COLO668 (cell line): ENCODE measurements at regions not wholly inside any gene's neighbourhood (a gene's known extent, or its start where the extent isn't known, plus 50 kb on each side); places are given as distances from the start of the nearest gene placed in this dataset.
A peak's percentile ranks its signal among the peaks of the same experiment; 100 is the strongest.

ENCODE experiments used
- DNase-seq: peaks from one replicate; lab custom pipeline; 2025; ENCODE audit not compliant: unreplicated experiment; lab: John Stamatoyannopoulos, UW

DNA sequence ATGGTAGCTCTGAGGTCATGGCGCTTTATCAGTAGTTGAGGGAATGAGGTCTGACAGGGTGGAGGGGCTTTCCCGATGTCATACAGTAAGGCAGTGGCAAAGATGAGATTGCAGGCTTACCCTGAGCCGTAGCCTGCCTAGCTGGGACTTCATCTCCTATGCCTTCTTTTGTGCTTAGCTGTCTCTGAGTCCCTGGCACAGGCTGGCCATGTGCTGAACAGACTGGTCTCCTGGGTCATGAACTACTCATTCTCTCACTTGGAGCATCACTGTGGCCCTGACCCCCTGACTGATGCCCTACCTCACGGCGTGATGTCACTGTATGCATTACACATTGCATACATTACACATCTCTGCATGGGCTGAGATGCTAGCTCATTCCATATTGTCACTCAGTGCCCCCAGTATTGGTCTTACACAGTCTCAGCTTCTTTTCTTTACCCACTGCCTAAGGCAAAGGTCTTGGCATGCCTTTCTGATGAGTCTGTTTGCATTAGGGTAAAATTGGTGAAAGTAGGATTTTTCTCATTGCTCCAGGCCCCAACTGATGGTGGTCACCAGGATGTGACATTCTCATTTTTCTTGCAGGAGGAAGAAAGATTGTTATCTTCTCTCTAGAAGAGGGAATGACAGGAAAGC is 389.4 kb upstream of the CADM1 start:
- no peak for DNase-seq

DNA sequence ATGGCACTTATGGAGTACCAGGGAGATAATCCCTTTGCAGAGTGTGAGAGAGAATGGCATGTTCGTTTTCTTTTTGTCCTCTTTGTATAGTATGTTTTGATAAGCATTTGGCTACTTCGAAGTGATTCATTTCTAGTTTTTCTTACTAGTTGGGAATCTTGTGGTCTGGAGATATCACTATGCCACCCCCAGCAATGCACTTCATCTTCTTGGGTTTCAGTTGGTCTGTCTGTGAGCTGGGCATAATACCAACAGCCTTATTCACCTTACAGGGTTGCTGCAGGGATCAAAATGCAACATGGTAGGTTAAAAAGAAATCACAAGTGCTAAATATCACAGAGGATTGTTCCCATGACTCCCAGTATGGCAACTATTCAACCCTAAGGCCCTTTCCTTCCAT is 387.8 kb upstream of the CADM1 start:
- DNase-seq = no peak

DNA sequence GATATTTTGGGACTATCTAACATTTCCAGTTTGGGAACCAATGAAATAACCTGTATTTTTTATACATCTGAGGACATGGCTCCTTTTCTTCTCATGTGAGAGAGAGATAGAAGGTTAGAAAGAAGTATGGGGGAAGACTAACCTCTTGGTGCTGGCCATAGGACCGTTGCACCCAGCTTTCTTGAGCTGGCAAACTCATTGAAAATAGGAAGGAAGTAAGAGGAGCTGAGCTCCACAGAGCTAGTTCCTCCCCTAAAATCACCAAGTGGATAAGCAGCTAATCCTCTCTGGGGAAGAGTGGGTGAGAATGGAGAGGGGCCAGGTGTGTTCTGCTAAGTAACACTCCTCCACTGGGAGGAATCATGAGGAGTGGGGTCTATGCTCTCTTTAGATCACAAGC is 387.4 kb upstream of the CADM1 start:
- no peak for DNase-seq

DNA sequence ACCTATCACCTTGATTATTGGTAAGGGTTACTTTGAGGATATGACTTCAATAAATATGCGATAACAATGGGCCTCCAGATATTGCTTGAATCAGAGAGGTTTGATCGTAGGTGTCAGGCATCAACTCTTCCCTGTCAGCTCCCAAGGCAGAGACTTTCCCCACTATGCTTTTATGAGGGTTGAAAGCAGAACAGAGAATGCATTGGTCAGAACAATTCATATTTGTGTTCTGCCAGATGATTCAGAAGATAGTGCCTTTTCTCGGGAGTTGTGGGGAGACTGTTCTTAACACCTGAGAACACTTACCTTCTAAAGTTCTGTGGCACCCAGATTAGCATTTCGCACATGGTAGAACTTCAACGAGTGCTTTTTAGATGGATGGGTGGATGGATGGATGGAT is 386.3 kb upstream of the CADM1 start:
- DNase-seq = no peak

DNA sequence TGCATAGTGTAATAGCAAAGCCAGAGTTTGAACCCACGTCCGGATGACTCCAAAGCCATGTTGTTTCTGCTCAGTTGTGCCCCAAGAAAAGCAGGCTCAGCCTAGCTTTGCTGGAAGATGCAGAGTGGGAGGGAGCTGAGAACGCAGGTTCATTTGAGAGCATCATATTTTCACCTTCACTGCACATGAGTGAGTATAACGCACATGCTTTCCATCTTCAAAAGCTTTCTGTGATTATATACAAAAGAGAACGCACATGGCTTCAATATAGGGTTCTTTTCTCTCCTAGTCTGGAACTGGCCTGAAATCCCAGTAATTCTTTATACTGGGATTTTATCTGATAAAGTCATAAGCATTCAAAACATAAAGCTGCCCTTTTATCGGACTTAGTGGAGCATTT is 385.5 kb upstream of the CADM1 start:
- DNase-seq = no peak

DNA sequence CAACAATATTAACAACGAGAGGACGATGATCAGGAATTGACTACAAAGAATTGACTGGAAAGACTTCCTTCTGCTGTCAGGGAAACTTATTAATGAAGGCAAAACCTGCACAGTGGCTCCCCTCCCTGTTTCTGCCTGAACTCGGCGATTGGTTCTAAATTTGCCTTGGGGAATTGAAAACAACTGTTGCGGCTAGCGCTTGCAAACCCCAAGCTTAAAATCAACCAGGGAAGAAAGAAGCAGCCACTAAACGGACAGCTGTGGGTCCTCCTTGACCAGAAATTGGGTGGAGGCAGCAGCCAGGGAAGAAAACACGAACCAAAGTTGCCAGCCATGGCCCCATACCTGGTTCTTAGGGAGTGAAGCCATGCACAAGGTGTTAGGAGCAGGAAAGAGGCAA is 383.5 kb upstream of the CADM1 start:
- DNase-seq = no peak

DNA sequence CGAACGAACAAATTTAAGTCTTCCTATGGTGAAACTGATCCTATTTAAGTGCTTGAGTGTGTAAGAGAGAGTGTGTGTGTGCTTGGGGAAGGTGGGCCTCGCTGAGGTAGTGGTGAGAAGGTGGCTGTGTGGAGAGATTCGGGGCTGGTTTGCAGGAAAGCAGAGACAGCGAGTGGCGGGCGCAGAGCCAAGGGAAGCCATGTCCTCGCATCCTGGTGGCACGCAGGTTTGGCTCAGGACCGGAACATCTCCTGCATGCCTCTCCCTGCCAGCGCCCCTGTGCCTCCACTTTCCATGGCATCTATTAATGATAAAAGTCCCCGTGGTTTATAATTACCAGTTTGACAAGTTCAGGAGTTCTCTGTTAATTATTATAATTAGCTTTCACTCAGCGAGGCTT is 383.1 kb upstream of the CADM1 start:
- DNase-seq = no peak

DNA sequence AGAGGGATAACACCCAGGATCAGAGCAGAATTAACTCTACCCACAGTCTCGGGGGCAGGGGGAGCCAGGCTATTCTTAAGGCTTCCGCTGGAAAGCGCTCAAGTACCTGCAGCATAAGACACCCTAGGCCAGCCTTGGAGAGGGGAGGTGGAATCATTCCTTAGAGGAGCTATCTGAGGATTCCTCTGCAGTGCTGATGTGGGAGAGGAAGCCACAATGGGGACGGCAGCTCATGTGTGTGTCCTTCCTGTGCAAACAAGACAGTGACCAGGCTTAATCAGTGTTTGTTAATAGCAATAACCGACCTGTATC is 382.2 kb upstream of the CADM1 start:
- no peak for DNase-seq

DNA sequence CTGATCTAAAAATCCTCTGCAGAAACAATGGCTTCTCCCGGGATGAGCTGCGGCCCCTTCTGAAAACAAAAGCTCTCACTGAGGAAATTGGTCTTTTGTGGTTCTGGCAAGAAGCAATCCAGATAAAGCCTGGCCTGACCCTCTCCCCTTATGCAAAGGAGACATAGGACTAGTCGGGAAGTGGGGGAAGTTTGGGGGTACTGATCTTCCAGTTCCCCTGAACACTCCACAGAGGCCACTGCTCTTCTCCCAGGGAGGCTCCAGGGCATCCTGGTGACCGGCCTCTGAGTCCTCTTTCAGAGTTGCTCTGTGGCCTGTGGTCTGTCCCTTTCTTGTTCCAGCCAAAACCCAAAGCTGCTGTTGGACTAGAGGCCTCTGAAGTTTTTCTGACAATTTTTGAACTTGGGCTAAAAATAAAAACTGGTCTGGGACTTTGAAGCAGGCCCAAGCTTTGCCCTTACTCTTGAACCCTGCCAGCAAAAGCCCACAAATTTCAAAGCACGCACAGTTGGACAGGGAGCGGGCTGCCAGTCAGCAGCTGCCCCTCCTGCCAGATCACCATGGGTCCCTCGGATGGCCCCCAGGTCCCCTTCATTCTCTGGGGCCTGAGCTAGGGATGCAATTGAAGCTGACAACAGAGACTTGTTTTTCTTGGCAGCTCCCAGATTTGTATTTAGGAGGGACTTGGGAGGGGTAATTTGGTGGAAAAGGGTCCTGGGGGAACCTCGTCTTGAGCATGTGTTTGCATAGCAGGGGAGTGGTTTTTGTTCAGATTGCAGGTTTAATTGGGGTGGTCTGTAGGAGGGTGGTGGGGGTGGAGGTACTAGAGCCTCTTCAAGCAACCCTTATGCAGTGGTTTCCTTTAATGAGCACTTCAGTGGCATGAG is 381.6 kb upstream of the CADM1 start:
- DNase-seq = no peak

DNA sequence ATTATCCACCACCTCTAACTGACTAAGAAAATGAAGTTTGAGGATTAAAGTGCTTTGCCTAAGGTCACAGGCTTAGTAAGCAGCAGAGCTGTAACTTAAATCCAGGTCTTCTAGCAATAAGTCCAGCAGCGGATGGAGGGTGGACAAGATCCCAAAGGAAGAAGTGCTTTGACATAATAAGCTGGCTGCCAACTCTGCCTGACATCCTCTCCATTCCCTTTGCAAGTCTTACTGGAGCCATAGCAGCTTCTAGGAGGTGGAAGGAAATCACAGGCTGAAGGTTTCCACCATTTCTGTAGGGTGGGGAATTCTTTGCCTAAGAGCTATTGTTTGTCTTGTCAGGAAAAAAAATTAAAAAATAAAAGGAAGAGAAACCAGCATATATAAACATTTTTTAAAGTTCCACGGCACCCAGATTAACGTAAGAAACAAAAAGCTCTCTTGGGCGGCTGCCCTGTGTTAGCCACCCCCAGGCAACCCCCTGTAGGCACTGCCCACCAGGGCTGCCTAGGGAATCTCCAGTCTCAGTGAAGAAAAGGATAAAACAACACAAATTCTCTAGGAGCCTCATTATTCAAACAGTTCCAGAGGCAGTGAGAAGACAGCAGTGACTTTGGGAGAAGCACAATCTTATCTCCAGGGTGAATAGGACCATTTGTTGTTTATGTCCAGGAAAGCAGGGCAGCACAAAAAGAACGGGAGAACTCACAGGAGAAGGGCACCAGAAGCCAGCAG is 380.8 kb upstream of the CADM1 start:
- no peak for DNase-seq

DNA sequence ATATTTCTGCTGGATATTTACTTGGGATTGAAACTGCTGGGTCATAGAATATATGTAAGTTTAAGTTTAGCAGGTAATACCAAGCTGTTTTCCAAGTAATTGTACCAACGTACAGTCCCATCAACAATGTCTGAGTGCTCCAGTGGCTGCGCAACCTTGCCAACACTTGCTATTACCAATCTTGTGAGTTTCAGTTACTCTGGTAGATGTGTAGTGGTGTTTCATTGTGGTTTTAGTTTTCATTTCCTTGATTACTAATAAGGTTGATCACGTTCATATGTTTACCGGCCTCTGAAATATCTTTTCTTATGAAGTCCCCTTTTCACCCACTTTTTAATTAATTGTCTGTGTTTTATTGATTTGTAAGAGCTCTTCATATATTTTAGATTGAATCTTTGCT is 370.6 kb upstream of the CADM1 start:
- no peak for DNase-seq

DNA sequence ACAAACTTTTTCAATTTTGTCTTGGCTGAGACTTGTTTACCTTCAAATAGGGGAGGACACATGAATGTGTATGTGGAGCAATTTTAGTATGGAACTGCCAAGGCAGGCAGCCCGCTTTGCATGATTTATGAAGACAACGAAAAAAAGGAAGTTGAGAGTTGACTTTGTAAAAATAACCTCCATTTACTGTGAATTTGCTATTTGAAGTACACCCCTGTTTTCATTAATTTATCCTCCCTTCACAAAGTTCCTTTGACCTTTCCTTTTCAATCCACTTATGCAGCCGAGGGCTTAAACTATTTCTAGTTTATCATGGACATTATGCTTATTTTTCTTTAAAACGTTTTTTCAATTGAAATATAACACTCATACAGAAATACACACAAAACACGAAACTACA is 369.6 kb upstream of the CADM1 start:
- no peak for DNase-seq

DNA sequence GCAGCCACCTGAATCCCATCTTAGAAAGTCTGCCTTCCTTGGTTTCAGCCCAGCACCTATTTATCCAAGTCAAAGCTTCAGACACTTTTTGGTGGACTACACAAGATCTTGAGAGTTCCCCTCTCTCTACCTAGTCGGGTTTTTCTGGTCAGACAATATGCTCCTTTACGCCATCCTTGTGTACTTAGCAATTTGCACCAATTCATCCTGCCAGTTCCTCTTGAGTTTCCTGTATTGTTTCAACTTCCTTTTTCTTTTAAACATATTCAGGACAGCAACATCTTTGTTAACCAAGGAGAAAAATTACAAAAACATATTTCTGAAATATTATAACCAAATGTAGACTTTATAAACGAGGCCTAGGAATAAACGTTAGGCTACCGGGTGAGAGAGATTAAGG is 368.2 kb upstream of the CADM1 start:
- no peak for DNase-seq

DNA sequence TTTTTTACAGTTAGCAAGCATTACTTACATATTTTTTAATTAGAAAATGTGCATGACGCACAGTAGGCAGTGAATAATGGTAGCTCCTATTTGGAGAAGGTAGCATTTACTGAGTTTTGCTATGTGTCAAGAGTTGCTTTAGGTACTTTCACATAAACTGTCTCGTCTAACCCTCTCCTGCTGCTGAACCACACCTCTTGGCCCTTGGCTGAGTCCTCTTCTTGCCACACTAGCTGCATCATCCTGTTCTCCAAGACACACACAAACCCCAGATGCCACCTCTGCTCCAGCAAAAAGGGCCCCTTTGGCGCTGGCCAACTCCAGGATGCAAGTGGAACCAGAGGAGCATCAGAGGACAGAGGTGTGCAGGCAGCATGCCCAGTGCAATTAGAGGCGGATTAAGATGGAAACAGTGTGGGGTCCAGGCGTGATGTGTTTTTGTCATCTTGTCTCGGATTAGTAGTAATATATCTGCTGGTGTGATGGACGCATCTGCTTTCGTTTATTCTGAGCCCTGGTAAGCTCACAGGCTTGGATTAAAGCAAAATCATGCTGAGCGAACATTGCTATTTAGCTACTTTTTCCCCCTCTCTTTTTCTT is 367.0 kb upstream of the CADM1 start:
- no peak for DNase-seq

DNA sequence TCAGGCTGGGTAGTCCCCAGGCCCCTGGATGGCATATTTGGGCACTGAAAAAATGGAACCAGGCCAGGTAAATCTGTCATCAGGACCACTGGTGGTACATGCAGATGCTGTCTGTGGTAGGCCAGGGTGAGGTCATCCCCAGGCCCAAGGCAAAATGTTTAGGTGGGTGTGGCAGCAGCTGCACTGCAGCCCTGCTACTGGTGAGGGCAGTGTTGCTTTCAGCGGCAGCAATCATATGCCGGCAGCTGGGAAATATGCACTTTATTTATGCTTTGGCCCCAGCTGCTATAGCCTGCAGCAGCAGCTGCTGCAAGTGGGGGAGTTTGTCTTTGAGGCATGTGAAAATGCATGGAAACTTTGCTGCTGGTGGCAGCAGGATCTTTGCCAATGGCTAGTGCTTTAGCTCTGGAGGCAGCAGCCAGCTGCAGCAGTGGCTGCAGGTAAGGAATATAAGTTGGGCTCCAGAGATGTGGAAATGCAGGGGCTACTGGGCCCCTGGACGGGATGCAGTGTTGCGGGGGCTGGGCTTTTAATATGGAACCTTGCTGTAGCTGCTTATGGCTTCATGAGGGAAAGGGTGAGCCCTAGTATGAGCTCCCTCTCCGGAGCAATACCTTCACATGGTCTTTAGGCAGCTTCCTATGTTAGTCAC is 365.7 kb upstream of the CADM1 start:
- peak; percentile 72 for DNase-seq

DNA sequence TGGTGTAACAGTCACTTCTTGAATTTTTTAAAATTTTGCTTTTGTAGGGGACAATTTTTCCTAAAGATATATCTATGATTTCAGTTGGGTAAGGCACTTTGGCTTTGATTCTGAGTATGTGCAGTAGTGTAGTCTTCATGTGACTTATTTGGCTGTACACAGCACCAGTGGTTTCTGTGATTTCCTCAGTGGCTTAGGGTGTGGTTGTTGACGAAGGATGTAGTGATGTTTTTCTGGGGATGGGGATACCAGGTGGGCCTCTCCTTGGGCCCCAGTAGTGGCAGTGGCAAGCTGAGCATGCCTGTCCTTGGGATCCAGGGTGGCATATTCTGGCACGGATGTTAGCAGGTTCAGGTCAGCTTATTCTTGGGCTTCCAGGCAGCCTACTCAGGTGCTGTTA is 364.9 kb upstream of the CADM1 start:
- no peak for DNase-seq

DNA sequence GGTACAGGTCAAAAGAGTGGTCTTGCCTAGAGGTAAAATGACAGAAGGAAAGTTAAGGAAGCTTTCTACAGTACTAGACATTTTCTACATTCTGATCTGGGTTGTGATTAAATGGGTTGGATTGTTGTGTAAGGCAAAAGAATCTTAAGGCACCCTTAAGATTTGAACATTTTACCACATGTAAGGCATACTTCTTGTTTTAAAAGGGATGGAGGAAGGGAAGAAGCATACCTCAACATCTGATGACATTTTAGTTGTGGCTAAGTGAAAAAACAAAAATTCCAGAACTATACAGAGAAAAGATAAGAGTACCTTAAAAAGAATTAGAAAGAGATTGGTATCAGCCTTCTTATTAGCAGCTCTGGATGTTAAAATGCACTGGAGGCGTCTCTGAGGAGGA is 356.0 kb upstream of the CADM1 start:
- DNase-seq = no peak

DNA sequence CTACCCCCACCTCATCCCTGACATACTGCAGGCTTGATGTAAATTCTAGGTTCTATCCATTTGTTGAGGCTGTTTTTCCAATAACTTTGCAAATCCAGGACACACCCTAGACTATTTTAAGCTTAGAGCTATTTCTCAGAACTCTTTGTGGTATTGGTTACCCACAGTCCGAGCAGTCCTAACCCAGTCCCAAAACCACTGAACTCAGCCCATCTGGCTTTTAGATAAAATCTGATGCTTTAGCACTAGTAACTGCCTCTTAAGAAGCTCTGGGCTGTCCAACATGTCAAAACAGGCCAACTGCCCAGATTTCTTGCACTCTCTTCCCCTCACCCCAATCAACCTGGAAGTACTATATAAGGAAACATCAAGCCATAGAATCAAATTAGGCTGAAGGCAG is 344.4 kb upstream of the CADM1 start:
- DNase-seq = no peak

DNA sequence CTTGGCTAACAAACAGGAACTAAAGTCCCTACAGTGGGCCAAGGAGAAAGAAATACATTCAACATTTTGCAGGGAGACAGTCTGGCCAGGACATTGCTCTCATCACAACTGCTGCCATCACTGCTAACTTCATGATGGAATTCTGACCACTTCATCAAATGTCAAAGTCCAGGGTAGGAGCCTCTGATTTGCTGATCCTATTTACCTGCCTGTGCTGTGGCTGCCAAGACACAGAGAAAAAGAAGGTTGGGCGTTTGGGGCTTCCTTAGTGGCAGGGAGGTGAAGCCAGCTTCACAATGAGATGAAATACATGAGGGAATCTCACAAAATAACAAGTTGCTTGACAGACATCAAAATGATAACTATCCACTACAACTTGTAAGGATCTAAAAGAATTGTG is 343.9 kb upstream of the CADM1 start:
- DNase-seq = no peak

DNA sequence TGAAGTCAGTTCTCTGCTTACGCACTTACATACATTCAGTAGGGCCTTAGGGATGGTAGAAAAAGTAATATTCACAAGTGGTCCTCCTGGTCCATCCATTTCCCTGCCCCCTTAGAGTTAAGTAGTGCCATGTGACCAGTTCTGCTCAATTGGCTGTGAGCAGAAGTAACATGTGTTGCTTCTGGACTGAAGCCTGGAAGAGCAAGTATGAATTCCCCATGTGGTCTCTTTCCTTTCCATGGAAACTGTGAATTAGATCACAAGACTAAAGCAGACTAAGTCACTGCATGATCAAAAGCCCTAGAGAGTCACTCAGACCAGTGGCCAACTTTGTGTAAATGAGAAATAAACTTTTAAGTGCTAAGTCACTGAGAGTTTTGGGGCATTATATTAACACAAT is 341.7 kb upstream of the CADM1 start:
- no peak for DNase-seq

DNA sequence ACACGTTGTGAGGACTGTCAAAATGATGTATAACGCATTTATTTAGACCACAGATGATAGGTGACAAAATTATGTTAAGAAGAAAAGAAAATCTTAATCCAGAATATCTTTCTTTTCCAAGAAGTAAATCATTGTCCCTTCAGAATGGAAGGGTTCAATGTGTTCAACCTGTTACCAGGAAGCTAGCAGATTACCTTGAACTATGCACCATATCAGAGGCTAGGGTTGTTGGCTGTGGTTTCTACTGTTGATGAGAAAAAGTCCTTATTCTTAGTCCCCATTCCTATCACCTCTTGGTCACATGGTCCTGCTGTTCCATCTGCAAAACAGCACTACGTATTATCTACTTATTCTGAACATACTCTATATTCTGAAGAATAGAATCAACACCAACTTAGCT is 339.5 kb upstream of the CADM1 start:
- no peak for DNase-seq
